ENCODE measurements at regions not wholly inside any gene's neighbourhood (a gene's known extent, or its start where the extent isn't known, plus 50 kb on each side); places are given as distances from the start of the nearest gene placed in this dataset.

- Mint-ChIP-seq H3K9me3 (no peaks in the 10 kb centered on the region), H3K4me3 (no peak overlapping the region), H3K27me3 (peaks cover 23% of the 10 kb centered on the region), H3K27ac (no peak overlapping the region), H3K36me3 (no peaks in the 10 kb centered on the region), H3K4me1 (no peaks in the 10 kb centered on the region)
- DNase-seq, result no peak
These were observed 148.8 kb upstream of the DCN start for GRCh38 chr12:91331371-91331770.

GRCh38 chr12:91328451-91328850, 145.8 kb upstream of the DCN start:
- DNase-seq, result no peak
- no peak overlapping the region for H3K4me3 Mint-ChIP-seq
- H3K9me3 Mint-ChIP-seq, result no peaks in the 10 kb centered on the region
- H3K27ac Mint-ChIP-seq, result no peak overlapping the region
- H3K4me1 Mint-ChIP-seq, result no peaks in the 10 kb centered on the region
- peaks cover 11% of the 10 kb centered on the region for H3K27me3 Mint-ChIP-seq
- H3K36me3 Mint-ChIP-seq, result no peaks in the 10 kb centered on the region

GRCh38 chr12:91327889-91328288, 145.3 kb upstream of the DCN start:
- H3K27ac Mint-ChIP-seq, result no peak overlapping the region
- no peaks in the 10 kb centered on the region for H3K4me1 Mint-ChIP-seq
- no peaks in the 10 kb centered on the region for H3K9me3 Mint-ChIP-seq
- H3K36me3 Mint-ChIP-seq, result no peaks in the 10 kb centered on the region
- peaks cover 9% of the 10 kb centered on the region for H3K27me3 Mint-ChIP-seq
- no peak for DNase-seq
- H3K4me3 Mint-ChIP-seq, result no peak overlapping the region

GRCh38 chr12:91327131-91327530, 144.5 kb upstream of the DCN start:
- DNase-seq, result no peak
- Mint-ChIP-seq H3K4me1 (no peaks in the 10 kb centered on the region), H3K4me3 (no peak overlapping the region), H3K9me3 (no peaks in the 10 kb centered on the region), H3K27ac (no peak overlapping the region), H3K27me3 (peaks cover 9% of the 10 kb centered on the region), H3K36me3 (no peaks in the 10 kb centered on the region)

- Mint-ChIP-seq H3K36me3 (no peaks in the 10 kb centered on the region), H3K27me3 (peaks cover 5% of the 10 kb centered on the region), H3K4me1 (no peaks in the 10 kb centered on the region), H3K4me3 (no peak overlapping the region), H3K27ac (no peak overlapping the region), H3K9me3 (no peaks in the 10 kb centered on the region)
- peak; percentile 7 for DNase-seq
These were observed 143.7 kb upstream of the DCN start for GRCh38 chr12:91326058-91327027.

- H3K27me3 Mint-ChIP-seq, result no peaks in the 10 kb centered on the region
These were observed 138.4 kb upstream of the DCN start for GRCh38 chr12:91320999-91321398.

GRCh38 chr12:91319071-91319760, 136.6 kb upstream of the DCN start:
- H3K36me3 Mint-ChIP-seq, result no peaks in the 10 kb centered on the region
- no peaks in the 10 kb centered on the region for H3K27me3 Mint-ChIP-seq
- H3K4me3 Mint-ChIP-seq, result no peak overlapping the region
- no peaks in the 10 kb centered on the region for H3K4me1 Mint-ChIP-seq
- H3K9me3 Mint-ChIP-seq, result peaks cover 3% of the 10 kb centered on the region
- DNase-seq, result no peak
- no peak overlapping the region for H3K27ac Mint-ChIP-seq

More at GRCh38 chr12:91320999-91321398, 138.4 kb upstream of the DCN start:
- Mint-ChIP-seq H3K27ac (no peak overlapping the region), H3K36me3 (no peaks in the 10 kb centered on the region), H3K4me1 (no peaks in the 10 kb centered on the region), H3K4me3 (no peak overlapping the region), H3K9me3 (peaks cover 2% of the 10 kb centered on the region)
- DNase-seq, result no peak

GRCh38 chr12:91317306-91317705, 134.7 kb upstream of the DCN start:
- Mint-ChIP-seq H3K36me3 (no peaks in the 10 kb centered on the region), H3K4me3 (no peak overlapping the region), H3K4me1 (no peaks in the 10 kb centered on the region), H3K27ac (no peak overlapping the region), H3K27me3 (no peaks in the 10 kb centered on the region), H3K9me3 (peaks cover 3% of the 10 kb centered on the region)
- DNase-seq, result no peak

- H3K27me3 Mint-ChIP-seq, result no peaks in the 10 kb centered on the region
- DNase-seq, result no peak
- no peaks in the 10 kb centered on the region for H3K36me3 Mint-ChIP-seq
- H3K4me3 Mint-ChIP-seq, result no peak overlapping the region
- peaks cover 3% of the 10 kb centered on the region for H3K9me3 Mint-ChIP-seq
- no peaks in the 10 kb centered on the region for H3K4me1 Mint-ChIP-seq
- H3K27ac Mint-ChIP-seq, result no peak overlapping the region
These were observed 134.3 kb upstream of the DCN start for GRCh38 chr12:91316907-91317269.

- Mint-ChIP-seq H3K36me3 (no peaks in the 10 kb centered on the region), H3K9me3 (peaks cover 3% of the 10 kb centered on the region), H3K27ac (no peak overlapping the region), H3K4me3 (no peak overlapping the region), H3K4me1 (no peaks in the 10 kb centered on the region), H3K27me3 (no peaks in the 10 kb centered on the region)
- DNase-seq, result no peak
These were observed 133.7 kb upstream of the DCN start for GRCh38 chr12:91316161-91316906.

GRCh38 chr12:91311081-91311480, 128.5 kb upstream of the DCN start:
- H3K27ac Mint-ChIP-seq, result no peak overlapping the region
- no peak for DNase-seq
- H3K9me3 Mint-ChIP-seq, result peaks cover 1% of the 10 kb centered on the region
- no peaks in the 10 kb centered on the region for H3K36me3 Mint-ChIP-seq
- H3K27me3 Mint-ChIP-seq, result peaks cover 10% of the 10 kb centered on the region
- H3K4me3 Mint-ChIP-seq, result no peak overlapping the region
- no peaks in the 10 kb centered on the region for H3K4me1 Mint-ChIP-seq

GRCh38 chr12:91309450-91309849, 126.8 kb upstream of the DCN start:
- H3K4me3 Mint-ChIP-seq, result no peak overlapping the region
- no peak overlapping the region for H3K27ac Mint-ChIP-seq
- H3K27me3 Mint-ChIP-seq, result peaks cover 10% of the 10 kb centered on the region
- H3K9me3 Mint-ChIP-seq, result no peaks in the 10 kb centered on the region
- DNase-seq, result no peak
- H3K36me3 Mint-ChIP-seq, result no peaks in the 10 kb centered on the region
- H3K4me1 Mint-ChIP-seq, result no peaks in the 10 kb centered on the region

GRCh38 chr12:91307957-91308670, 125.5 kb upstream of the DCN start:
- peaks cover 10% of the 10 kb centered on the region for H3K27me3 Mint-ChIP-seq
- H3K27ac Mint-ChIP-seq, result no peak overlapping the region
- DNase-seq, result no peak
- H3K36me3 Mint-ChIP-seq, result no peaks in the 10 kb centered on the region
- no peaks in the 10 kb centered on the region for H3K4me1 Mint-ChIP-seq
- H3K4me3 Mint-ChIP-seq, result no peak overlapping the region
- no peaks in the 10 kb centered on the region for H3K9me3 Mint-ChIP-seq

GRCh38 chr12:91290354-91290753, 107.7 kb upstream of the DCN start:
- Mint-ChIP-seq H3K9me3 (peaks cover 1% of the 10 kb centered on the region), H3K4me1 (no peaks in the 10 kb centered on the region), H3K27me3 (peaks cover 11% of the 10 kb centered on the region), H3K27ac (no peak overlapping the region), H3K36me3 (no peaks in the 10 kb centered on the region), H3K4me3 (no peak overlapping the region)
- DNase-seq, result no peak

GRCh38 chr12:91289906-91290305, 107.3 kb upstream of the DCN start:
- no peak overlapping the region for H3K27ac Mint-ChIP-seq
- no peak for DNase-seq
- no peaks in the 10 kb centered on the region for H3K4me1 Mint-ChIP-seq
- no peak overlapping the region for H3K4me3 Mint-ChIP-seq
- peaks cover 12% of the 10 kb centered on the region for H3K27me3 Mint-ChIP-seq
- no peaks in the 10 kb centered on the region for H3K36me3 Mint-ChIP-seq
- no peaks in the 10 kb centered on the region for H3K9me3 Mint-ChIP-seq
